HCT116 (cell line): ENCODE measurements at regions not wholly inside any gene's neighbourhood (a gene's known extent, or its start where the extent isn't known, plus 50 kb on each side); places are given as distances from the start of the nearest gene placed in this dataset.

Experiments used
- ATAC-seq: fragments of 200-7000 bp; cut with Tn5 transposase; 2 replicates; pipeline ENCODE4 v1.9.1; 2020; ENCODE audit warnings: mild to moderate bottlenecking, moderate library complexity
- BruUV-seq: library from RNA; stranded (reverse); fragments of 400-500 nt; replicated peaks from 2 replicates; lab custom pipeline; 2021; lab: Mats Ljungman, UMichigan
- CTCF ChIA-PET: fragments of 300-600 bp; sonication (Branson Sonifier 250); formaldehyde crosslinking; loops from one replicate; lab custom pipeline; 2021; ENCODE audit warnings: antibody characterized with exemption; lab: Charles Lee
- POLR2A ChIA-PET: fragments of 300-600, 350-600 bp; sonication (Branson Sonifier 250); formaldehyde crosslinking; loops from one replicate; lab custom pipeline; 2021; ENCODE audit warnings: antibody characterized with exemption; lab: Charles Lee
- RAD21 ChIA-PET, 2 experiments: fragments of 300-600 bp; sonication (Branson Sonifier 250); formaldehyde crosslinking; loops; one replicate each; lab custom pipeline; 2023; ENCODE audit warnings: low total read pairs in 2 of 2; ENCODE audit not compliant: uncharacterized antibody in 2 of 2, unreplicated experiment in 2 of 2, low non-redundant PET in 1 of 2; lab: Charles Lee
- DNase-seq: peaks from one replicate; pipeline ENCODE4 v3.0.0-alpha.2; 2010; ENCODE audit warnings: low read depth, low spot score
- H2AFZ ChIP-seq: fragments of 200-600 bp; shearing (Covaris generic), sonication (generic); 2 replicates; pipeline ENCODE4 v1.6.1; 2017; ENCODE audit warnings: low read depth, mixed run types, mixed read lengths, antibody characterized with exemption, low read length; ENCODE audit not compliant: poor library complexity, severe bottlenecking
- H3K27ac ChIP-seq: 2 replicates; pipeline ENCODE4 v1.5.1; 2012; ENCODE audit warnings: low read depth, low read length
- H3K27me3 ChIP-seq: fragments of 200-600 bp; sonication (generic); 2 replicates; pipeline ENCODE4 v1.6.1; 2016; ENCODE audit warnings: mixed run types, low read length, mixed read lengths; ENCODE audit not compliant: insufficient read depth
- H3K36me3 ChIP-seq, 2 experiments: fragments of 200-500 bp in 1 of 2; fragments of 200-600 bp in 1 of 2; sonication (Bioruptor generic) in 1 of 2; sonication (generic) in 1 of 2; 2 replicates each; pipeline versions ENCODE4 v1.5.1 to v1.6.1; 2014 to 2016; ENCODE audit warnings: low read length in 2 of 2, inconsistent platforms in 1 of 2, mixed read lengths in 1 of 2, mixed run types in 1 of 2; ENCODE audit not compliant: insufficient read depth in 2 of 2, control insufficient read depth in 1 of 2
- H3K4me1 ChIP-seq, 2 experiments: fragments of 200-600 bp in 1 of 2; sonication (generic) in 1 of 2; 2 replicates each; pipeline versions ENCODE4 v1.5.1 to v1.6.1; 2012 to 2017; ENCODE audit warnings: low read length in 2 of 2, inconsistent platforms in 1 of 2, mild to moderate bottlenecking in 1 of 2, mixed read lengths in 1 of 2, mixed run types in 1 of 2, moderate library complexity in 1 of 2; ENCODE audit not compliant: insufficient read depth in 2 of 2, control insufficient read depth in 1 of 2
- H3K4me2 ChIP-seq: fragments of 200-600 bp; sonication (generic); 2 replicates; pipeline ENCODE4 v1.6.1; 2017; ENCODE audit warnings: mixed run types, low read length, mixed read lengths
- H3K4me3 ChIP-seq, 2 experiments: fragments of 200-600 bp in 1 of 2; sonication (generic) in 1 of 2; replicated peaks in 1 of 2; 2 replicates each; pipeline ENCODE4 v1.5.1; 2011 to 2016; ENCODE audit warnings: low read length in 2 of 2, control low read depth in 1 of 2, low read depth in 1 of 2, mild to moderate bottlenecking in 1 of 2, mixed read lengths in 1 of 2, mixed run types in 1 of 2
- H3K79me2 ChIP-seq: fragments of 200-600 bp; sonication (generic); 2 replicates; pipeline ENCODE4 v1.6.1; 2017; ENCODE audit warnings: mild to moderate bottlenecking, mixed run types, low read length, moderate library complexity, mixed read lengths; ENCODE audit not compliant: insufficient read depth
- H3K9ac ChIP-seq: fragments of 200-600 bp; sonication (generic); 2 replicates; pipeline ENCODE4 v1.6.1; 2016; ENCODE audit warnings: low read length, mixed read lengths
- H3K9me2 ChIP-seq: fragments of 200-600 bp; sonication (generic), shearing (Covaris generic); 2 replicates; pipeline ENCODE4 v1.6.1; 2017; ENCODE audit warnings: mixed run types, mild to moderate bottlenecking, moderate library complexity; ENCODE audit not compliant: insufficient read depth
- H3K9me3 ChIP-seq, 2 experiments: fragments of 200-500 bp in 1 of 2; fragments of 200-600 bp in 1 of 2; sonication (Bioruptor generic) in 1 of 2; sonication (generic) in 1 of 2; 2 replicates each; pipeline ENCODE4 v1.6.1; 2014 to 2017; ENCODE audit warnings: low read length in 2 of 2, mixed read lengths in 2 of 2, inconsistent platforms in 1 of 2, low read depth in 1 of 2, mild to moderate bottlenecking in 1 of 2, mixed run types in 1 of 2, moderate library complexity in 1 of 2; ENCODE audit not compliant: control insufficient read depth in 1 of 2, insufficient read depth in 1 of 2
- H4K20me1 ChIP-seq: fragments of 200-600 bp; sonication (generic), shearing (Covaris generic); 2 replicates; pipeline ENCODE4 v1.6.1; 2017; ENCODE audit warnings: mixed run types, mild to moderate bottlenecking, moderate library complexity; ENCODE audit not compliant: insufficient read depth
- CEBPB ChIP-seq: IDR thresholded peaks from 2 replicates; pipeline ENCODE4 v1.6.1; 2012; ENCODE audit warnings: low read depth
- EZH2 ChIP-seq: fragments of 200-600 bp; sonication (generic); IDR thresholded peaks from 2 replicates; pipeline ENCODE4 v1.6.1; 2017; ENCODE audit warnings: antibody characterized with exemption, mixed run types
- FOSL1 ChIP-seq: IDR thresholded peaks from 2 replicates; pipeline ENCODE4 v1.6.1; 2012; ENCODE audit warnings: low read depth
- JUND ChIP-seq: IDR thresholded peaks from 2 replicates; pipeline ENCODE4 v1.6.1; 2012
- POLR2A ChIP-seq: IDR thresholded peaks from 2 replicates; pipeline ENCODE4 v1.7.0; 2011; ENCODE audit warnings: borderline replicate concordance; ENCODE audit not compliant: insufficient read depth, insufficient read length; ENCODE audit errors: extremely low read depth
- POLR2AphosphoS5 ChIP-seq: IDR thresholded peaks from 2 replicates; pipeline ENCODE4 v1.6.1; 2011; ENCODE audit warnings: mild to moderate bottlenecking, low read depth, low read length, moderate library complexity
- SIN3A ChIP-seq: IDR thresholded peaks from 2 replicates; pipeline ENCODE4 v1.6.1; 2012; ENCODE audit warnings: low read depth
- SRF ChIP-seq: IDR thresholded peaks from 2 replicates; pipeline ENCODE4 v1.6.1; 2012; ENCODE audit warnings: low read depth
- TCF7L2 ChIP-seq: IDR thresholded peaks from 2 replicates; pipeline ENCODE4 v1.7.0; 2011; ENCODE audit warnings: borderline replicate concordance, inconsistent platforms; ENCODE audit not compliant: insufficient read depth, insufficient read length; ENCODE audit errors: extremely low read depth
- YY1 ChIP-seq: IDR thresholded peaks from 2 replicates; pipeline ENCODE4 v1.6.1; 2011; ENCODE audit warnings: low read length, low read depth, moderate library complexity, mild to moderate bottlenecking; ENCODE audit not compliant: insufficient replicate concordance; ENCODE audit errors: extremely low read depth
- ZBTB33 ChIP-seq: IDR thresholded peaks from 2 replicates; pipeline ENCODE4 v1.6.1; 2011; ENCODE audit warnings: mild to moderate bottlenecking, low read length, moderate library complexity; ENCODE audit not compliant: insufficient replicate concordance; ENCODE audit errors: extremely low read depth
- ZFX ChIP-seq: fragments of 450-650 bp; IDR thresholded peaks from 2 replicates; pipeline ENCODE4 v1.6.1; 2017
- intact Hi-C: fragments of 100-400 bp; cut with micrococcal nuclease; formaldehyde crosslinking; loops from 2 replicates; pipeline ENCODE4 v1.10.0; 2022
- TF ChIP-seq, protein P1 (sequence below): IDR thresholded peaks from 2 replicates; pipeline ENCODE4 v1.6.1; 2012

DNA sequence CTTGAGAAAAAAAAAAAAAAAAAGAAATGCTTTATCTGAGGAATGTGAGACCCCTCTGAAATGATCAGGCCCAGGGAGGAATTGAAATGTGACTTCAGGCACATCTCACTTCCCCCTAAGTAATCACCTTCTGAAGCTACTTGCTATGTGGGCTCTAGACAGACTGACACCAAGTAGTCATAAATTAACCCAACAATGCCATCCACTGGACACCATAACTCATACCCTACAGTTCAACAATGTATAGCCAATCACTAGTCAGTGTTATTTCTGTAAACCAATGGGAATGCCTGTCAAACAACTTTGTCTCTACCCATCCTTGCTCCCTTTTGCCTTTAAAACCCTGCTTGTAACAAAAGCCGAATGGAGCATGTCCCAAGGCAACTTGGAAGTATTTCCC is 182.7 kb upstream of the TMPO start (continued):
- TF ChIP-seq ZBTB33 (no peak), POLR2AphosphoS5 (no peak), ZFX (no peak), SIN3A (no peak), JUND (no peak)
- TF ChIP-seq, all 23 proteins: peak for 0

DNA sequence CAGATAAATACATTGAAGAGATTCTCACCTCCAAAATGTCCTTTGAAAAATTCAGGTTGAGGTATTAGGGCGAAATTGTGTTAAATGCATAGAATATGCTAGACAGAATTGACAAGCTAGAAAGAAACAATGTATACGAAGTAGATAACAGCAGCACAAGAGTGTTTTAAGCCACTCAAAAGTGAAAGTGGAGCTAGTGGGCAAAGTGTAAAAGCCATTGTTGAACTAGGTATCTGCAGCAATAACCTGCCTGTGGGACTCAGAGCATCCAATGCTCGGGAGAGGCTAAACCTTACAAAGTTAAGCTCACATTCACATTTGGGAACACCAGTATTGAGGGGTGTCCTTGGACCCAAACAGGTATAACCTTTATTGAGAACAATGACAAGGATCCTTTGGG is 180.6 kb upstream of the TMPO start:
- intact Hi-C loops: no loop called here
- peaks cover 29% of the 10 kb centered on the region for H3K27me3 ChIP-seq
- CTCF ChIA-PET: no interaction called here

DNA sequence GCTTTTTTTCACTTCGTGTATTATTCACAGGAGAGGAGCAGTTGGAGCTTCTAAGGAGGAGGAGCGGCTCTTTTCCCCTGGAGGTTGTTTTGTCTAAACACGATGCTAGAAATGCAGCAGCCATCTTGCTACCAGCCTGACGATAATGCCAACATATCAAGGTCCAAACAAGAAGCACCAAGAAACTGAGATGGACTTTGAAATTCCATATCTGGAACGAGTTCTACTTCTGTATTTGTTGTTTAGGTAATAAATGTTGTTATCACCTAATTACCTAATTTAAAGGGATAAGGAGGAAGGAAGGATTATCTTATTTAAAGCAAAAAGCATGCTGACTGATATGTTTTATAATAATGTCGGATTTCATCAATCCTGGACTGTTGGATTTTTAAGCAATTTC is 174.4 kb upstream of the TMPO start:
- H3K4me1 ChIP-seq: no peaks in the 10 kb centered on the region
- ChIA-PET CTCF (no interaction called here), RAD21 (no interaction called here), POLR2A (no interaction called here)
- H3K9me2 ChIP-seq: no peaks in the 10 kb centered on the region
- H3K4me3 ChIP-seq: no peak overlapping the region
- no peak for DNase-seq
- no peaks in the 10 kb centered on the region for H4K20me1 ChIP-seq
- H2AFZ ChIP-seq: no peak overlapping the region
- H3K9ac ChIP-seq: no peak overlapping the region
- H3K4me2 ChIP-seq: no peak overlapping the region
- no peak overlapping the region for H3K27ac ChIP-seq
- BruUV-seq: no TSS peak
- TF ChIP-seq YY1 (no peak), CEBPB (no peak), SRF (no peak), TCF7L2 (no peak), FOSL1 (no peak), EZH2 (no peak), SIN3A (no peak)
- no peaks in the 10 kb centered on the region for H3K79me2 ChIP-seq
- no peaks in the 10 kb centered on the region for H3K9me3 ChIP-seq
- H3K36me3 ChIP-seq: no peaks in the 10 kb centered on the region
- H3K27me3 ChIP-seq: peaks cover 31% of the 10 kb centered on the region
- no peak for ATAC-seq
- intact Hi-C loops: no loop called here

More for the DNA sequence above, 180.6 kb upstream of the TMPO start:
- BruUV-seq: no TSS peak
- Histone ChIP-seq H3K79me2 (no peaks in the 10 kb centered on the region), H3K27ac (no peak overlapping the region), H3K4me1 (no peaks in the 10 kb centered on the region), H3K9ac (no peak overlapping the region), H2AFZ (no peak overlapping the region), H3K9me2 (no peaks in the 10 kb centered on the region), H3K9me3 (no peaks in the 10 kb centered on the region), H3K36me3 (no peaks in the 10 kb centered on the region), H4K20me1 (no peaks in the 10 kb centered on the region), H3K4me2 (no peak overlapping the region), H3K4me3 (no peak overlapping the region)
- ChIA-PET POLR2A (no interaction called here), RAD21 (no interaction called here)
- no peak for ATAC-seq
- no peak for DNase-seq
- TF ChIP-seq POLR2A: no peak
- TF ChIP-seq, protein P1, sequence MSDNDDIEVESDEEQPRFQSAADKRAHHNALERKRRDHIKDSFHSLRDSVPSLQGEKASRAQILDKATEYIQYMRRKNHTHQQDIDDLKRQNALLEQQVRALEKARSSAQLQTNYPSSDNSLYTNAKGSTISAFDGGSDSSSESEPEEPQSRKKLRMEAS: no peak
